CD4-positive, alpha-beta T cell treated with Interleukin-2 at 100 ng/mL for 4 hours (primary cell): ENCODE measurements at regions not wholly inside any gene's neighbourhood (a gene's known extent, or its start where the extent isn't known, plus 50 kb on each side); places are given as distances from the start of the nearest gene placed in this dataset.
"Not testable (repeated sequence)": the region's sequence is repeated elsewhere in the genome, so short reads cannot be mapped to it uniquely, and the experiment has no call there.

ENCODE experiments used
- DNase-seq: peaks from one replicate; pipeline ENCODE4 v3.0.0-alpha.2; 2020; ENCODE audit warnings: low spot score

- DNase-seq = no peak
Observed at GRCh38 chr12:76664731-76665130, 99.2 kb upstream of the ZDHHC17 start.

DNA sequence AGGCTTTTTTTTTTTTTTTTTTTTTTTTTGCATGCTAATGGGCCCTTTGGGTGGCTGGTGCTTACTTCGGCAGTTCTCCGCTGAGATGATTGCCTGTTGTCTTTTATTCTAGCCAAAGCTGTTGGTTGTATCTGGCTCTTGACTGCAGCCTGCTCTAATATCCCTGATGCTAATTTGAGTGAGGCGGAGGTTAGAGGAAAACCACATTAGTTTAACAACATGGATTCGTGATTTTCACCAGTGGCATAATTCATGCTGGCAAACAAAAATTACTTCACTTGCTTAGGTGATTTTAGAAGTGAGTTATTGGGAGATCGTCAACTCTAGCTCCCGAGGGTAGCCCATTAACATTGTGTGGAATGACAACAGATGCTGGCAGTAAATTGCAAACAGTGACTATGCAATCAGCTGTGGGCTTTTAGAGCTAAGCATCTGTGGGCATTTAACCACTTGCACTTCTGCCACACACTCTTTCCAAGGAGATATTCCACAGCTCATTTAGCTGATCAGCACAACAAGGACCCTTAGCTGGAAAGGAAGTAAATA is 97.6 kb upstream of the ZDHHC17 start:
- no peak for DNase-seq

GRCh38 chr12:76669981-76670380 is 93.9 kb upstream of the ZDHHC17 start:
- no peak for DNase-seq

GRCh38 chr12:76670776-76671175 is 93.1 kb upstream of the ZDHHC17 start:
- no peak for DNase-seq

GRCh38 chr12:76674669-76675315 is 89.1 kb upstream of the ZDHHC17 start:
- DNase-seq = no peak

- DNase-seq = not testable (repeated sequence)
Observed at GRCh38 chr12:76676261-76676660, 87.7 kb upstream of the ZDHHC17 start.

GRCh38 chr12:76678992-76679391 is 84.9 kb upstream of the ZDHHC17 start:
- DNase-seq = no peak

DNA sequence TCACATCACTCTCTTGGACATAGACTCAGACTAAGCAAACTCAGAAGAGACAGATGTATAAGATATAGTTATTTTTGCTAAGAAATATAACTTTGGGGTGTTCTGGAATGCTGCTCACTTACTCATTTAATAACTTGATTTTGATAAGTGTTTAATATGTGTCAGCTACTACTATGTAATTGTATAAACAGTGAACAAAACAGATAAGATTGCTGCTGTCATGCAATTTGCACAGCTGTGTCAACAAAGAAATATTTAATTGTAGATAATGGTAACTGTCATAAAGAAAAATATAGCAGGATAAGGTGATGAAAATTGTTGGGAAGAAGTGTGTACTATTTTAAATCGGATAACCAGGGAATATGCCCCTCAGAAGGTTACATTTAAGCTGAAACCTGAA is 84.1 kb upstream of the ZDHHC17 start:
- DNase-seq = no peak

DNA sequence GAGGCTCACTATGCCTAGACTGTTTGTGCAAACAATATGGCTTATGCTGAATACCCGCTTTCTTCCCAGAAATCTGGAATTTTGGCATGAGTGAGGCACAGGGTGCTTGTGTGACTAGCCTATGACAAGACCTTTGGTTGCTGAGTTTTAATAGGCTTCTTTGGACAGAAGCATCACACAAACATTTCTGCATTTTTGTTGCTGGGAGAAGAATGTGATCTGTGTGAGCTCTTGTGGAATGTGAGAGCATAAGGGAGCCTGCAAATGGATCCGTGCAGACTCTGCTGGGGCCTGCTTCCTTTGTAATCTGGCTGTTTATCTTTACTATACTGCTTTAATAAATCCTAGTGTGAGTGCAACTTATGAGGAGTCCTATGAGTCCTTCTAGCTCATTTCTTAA is 83.0 kb upstream of the ZDHHC17 start:
- no peak for DNase-seq

GRCh38 chr12:76685246-76685678 is 78.7 kb upstream of the ZDHHC17 start:
- DNase-seq = no peak

DNA sequence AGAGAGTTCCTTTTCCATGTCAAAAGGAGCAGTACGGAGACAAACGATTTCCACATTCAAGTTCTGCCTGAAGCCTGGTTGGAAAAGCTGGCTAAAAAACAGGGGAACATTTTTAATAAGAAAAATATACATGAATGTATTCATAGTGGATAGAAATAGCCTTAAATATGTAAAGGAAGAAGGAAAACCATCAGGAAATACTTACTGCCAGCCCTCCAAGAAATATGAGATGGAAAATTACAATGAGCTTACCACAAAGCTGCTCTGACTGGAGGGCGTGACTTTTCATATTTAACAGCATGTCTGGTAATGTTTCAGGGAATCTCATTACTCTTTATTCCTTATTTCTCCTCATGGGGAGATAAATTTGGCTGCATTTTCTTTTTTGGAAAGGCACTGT is 75.9 kb upstream of the ZDHHC17 start:
- no peak for DNase-seq

GRCh38 chr12:76688631-76689030 is 75.3 kb upstream of the ZDHHC17 start:
- no peak for DNase-seq

DNA sequence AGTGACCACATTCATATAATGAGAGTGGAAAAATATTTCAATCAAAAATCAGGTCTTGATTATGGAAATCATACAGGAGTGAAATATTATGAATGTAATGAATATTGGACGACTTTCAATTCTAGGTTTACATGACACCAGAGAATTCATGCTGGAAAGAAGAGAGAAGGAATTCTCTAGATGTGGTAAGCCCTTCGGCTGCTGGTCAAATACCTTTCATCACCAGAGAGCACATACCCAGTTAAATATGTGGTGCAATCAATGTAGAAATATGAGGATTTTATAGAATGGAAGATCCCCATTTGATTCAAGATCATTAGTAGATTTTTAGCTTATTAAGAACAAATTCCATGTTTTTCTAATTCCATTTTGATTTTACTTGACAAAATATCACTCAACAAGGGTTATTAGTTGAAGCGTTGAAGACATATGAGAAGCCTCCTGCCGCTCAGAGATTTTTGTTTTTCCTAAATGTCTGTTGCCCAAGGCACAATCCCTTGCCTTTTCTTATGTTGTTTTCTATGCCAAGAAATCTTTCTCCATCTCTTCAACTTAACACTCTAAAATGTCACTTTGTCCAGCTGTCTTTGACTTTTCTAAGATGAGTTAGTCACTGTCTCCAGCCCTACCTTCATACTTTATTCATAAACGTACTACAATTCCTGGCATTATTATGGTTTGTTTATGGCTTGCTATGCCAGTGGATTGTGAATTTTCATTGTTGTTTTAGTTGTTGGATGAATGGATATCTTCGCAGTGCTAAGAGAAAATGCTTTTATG is 72.8 kb upstream of the ZDHHC17 start:
- no peak for DNase-seq

- no peak for DNase-seq
Observed at GRCh38 chr12:76692846-76693245, 71.1 kb upstream of the ZDHHC17 start.

GRCh38 chr12:76694369-76694768 is 69.5 kb upstream of the ZDHHC17 start:
- no peak for DNase-seq

GRCh38 chr12:76696186-76696585 is 67.7 kb upstream of the ZDHHC17 start:
- DNase-seq = no peak

- DNase-seq = no peak
Observed at GRCh38 chr12:76697849-76698248, 66.1 kb upstream of the ZDHHC17 start.

- no peak for DNase-seq
Observed at GRCh38 chr12:76698316-76698715, 65.6 kb upstream of the ZDHHC17 start.

DNA sequence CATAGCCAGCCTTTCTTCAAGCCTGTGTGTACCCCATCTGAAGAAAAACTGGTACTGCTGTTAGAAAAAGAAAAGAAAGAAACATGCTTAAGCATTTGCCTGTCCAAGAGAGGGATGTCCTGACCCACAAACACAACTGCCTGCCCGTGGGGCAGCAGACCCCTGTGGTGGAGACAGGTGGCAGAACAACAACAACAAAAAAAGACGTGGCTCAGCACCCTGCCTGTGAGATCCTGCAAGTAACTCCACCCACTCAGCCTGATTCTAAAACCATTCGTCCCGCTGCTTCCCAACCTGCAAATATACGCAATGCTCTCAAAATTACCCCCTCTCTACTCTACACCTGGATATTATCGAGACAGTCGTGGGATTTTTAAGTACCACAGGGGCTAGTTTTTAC is 64.9 kb upstream of the ZDHHC17 start:
- no peak for DNase-seq

GRCh38 chr12:76701690-76702089 is 62.2 kb upstream of the ZDHHC17 start:
- no peak for DNase-seq

DNA sequence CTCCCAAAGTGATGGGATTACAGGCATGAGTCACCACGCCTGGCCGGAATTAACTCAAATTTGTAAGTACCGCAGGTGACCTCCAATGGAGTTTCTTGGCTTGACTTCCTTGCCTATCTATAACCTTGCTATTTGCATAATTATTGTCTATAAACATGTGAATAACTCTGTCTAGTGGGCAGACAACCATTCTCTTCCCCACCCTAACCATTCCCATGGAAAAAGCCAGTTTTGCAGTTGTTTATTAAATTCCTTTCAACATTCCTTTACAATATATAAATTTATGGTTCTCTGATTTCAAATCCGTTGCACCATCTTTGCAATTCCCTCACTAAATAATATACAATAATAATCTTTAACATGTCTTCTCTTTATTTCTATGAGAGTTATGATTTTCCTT is 61.0 kb upstream of the ZDHHC17 start:
- no peak for DNase-seq

DNA sequence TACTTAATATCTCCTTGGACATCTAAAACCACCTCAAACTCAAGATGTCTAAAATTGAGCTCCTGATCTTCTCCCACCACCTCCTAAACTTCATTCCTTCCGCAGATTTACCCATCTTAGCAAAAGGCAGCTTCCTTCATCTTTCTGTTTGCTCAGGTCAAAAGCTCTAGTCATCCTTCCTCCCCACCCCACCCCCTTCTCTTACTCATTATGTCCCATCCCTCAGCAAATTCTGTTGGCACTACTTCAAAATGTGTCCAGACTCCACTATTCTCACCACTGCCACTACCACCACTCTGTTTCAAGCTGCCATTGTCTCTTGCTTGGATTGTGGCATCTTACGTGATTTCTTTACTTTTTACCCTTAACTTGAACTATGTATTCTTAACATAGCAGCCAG is 59.2 kb upstream of the ZDHHC17 start:
- no peak for DNase-seq

- DNase-seq = no peak
Observed at GRCh38 chr12:76706101-76706500, 57.8 kb upstream of the ZDHHC17 start.

GRCh38 chr12:76706761-76707160 is 57.2 kb upstream of the ZDHHC17 start:
- no peak for DNase-seq
